ENCODE measurements at regions not wholly inside any gene's neighbourhood (a gene's known extent, or its start where the extent isn't known, plus 50 kb on each side); places are given as distances from the start of the nearest gene placed in this dataset.
A peak's percentile ranks its signal among the peaks of the same experiment; 100 is the strongest.

GRCh38 chr5:67301285-67301903 lies 104.8 kb upstream of the CD180 start (continued):
- TF ChIP-seq REST (IDR thresholded peaks at IDR 0.05; ENCODE audit: low read depth, low read length): peak; percentile 57; the same call in 1 of the 2 replicates
- TF ChIP-seq NFIC (IDR thresholded peaks at IDR 0.05; ENCODE audit: borderline replicate concordance): peak; percentile 49; the same call in 1 of the 2 replicates
- TF ChIP-seq TEAD4 (IDR thresholded peaks at IDR 0.05; ENCODE audit: borderline replicate concordance, insufficient read depth): no peak
- no peak for TF ChIP-seq USF2 (IDR thresholded peaks at IDR 0.05; ENCODE audit: borderline replicate concordance, low read depth, low read length)
- TF ChIP-seq EZH2phosphoT487 (IDR thresholded peaks at IDR 0.05; ENCODE audit: borderline replicate concordance, low read depth): no peak
- TF ChIP-seq SIN3A (IDR thresholded peaks at IDR 0.05; ENCODE audit: borderline replicate concordance, low read depth, low read length): no peak
- TF ChIP-seq MEF2A (IDR thresholded peaks at IDR 0.05; ENCODE audit: borderline replicate concordance, low read depth): no peak
- peak; percentile 51 for TF ChIP-seq JUND (IDR thresholded peaks at IDR 0.05)
- TF ChIP-seq MXI1 (IDR thresholded peaks at IDR 0.05; ENCODE audit: low read depth, low read length): no peak
- no peak for TF ChIP-seq NRF1 (IDR thresholded peaks at IDR 0.05; ENCODE audit: low read depth, low read length)
- TF ChIP-seq MAX (IDR thresholded peaks at IDR 0.05; ENCODE audit: low read depth): peak; percentile 91
- TF ChIP-seq PBX3 (IDR thresholded peaks at IDR 0.05): peak; percentile 36; the same call in 1 of the 2 replicates

GRCh38 chr5:67300326-67300725 lies 103.7 kb upstream of the CD180 start:
- H3K9me3 ChIP-seq: no peaks in the 10 kb centered on the region
- H2AFZ ChIP-seq (ENCODE audit: low read depth): no peak overlapping the region
- TF ChIP-seq FOXJ3 (CRISPR knock-in tag; IDR thresholded peaks at IDR 0.05) (no peak), RFX5 (IDR thresholded peaks at IDR 0.05; ENCODE audit: low read length) (no peak), FOXM1 (IDR thresholded peaks at IDR 0.05; ENCODE audit: low read depth) (no peak), FOSL2 (IDR thresholded peaks at IDR 0.05; ENCODE audit: borderline replicate concordance, low read depth) (no peak)
- peaks cover 0 to 42% of the 10 kb centered on the region in 2 experiments; a peak in 3 of 4 replicates for H3K4me1 ChIP-seq (ENCODE audit: control insufficient read depth in 1 of 2, insufficient read depth in 2 of 2, low read depth in 1 of 2, low read length in 1 of 2)
- H3K9ac ChIP-seq: no peak overlapping the region
- ChIA-PET CTCF (interaction anchor here (1.2 kb wide), 1 partner anchor 9 kb away, joined by 3 read pairs; no protein-coding TSS in a partner anchor), POLR2A (no interaction called here)
- no peak overlapping the region for H3K27ac ChIP-seq (ENCODE audit: low read depth in 2 of 2, low read length in 1 of 2)
- peaks cover 27% of the 10 kb centered on the region for H3F3A ChIP-seq (replicated peaks; ENCODE audit: insufficient read depth)
- H3K4me2 ChIP-seq: no peak overlapping the region
- no peaks in the 10 kb centered on the region for H4K20me1 ChIP-seq (ENCODE audit: insufficient read depth)
- no peak for DNase-seq
- no peaks in the 10 kb centered on the region for H3K36me3 ChIP-seq (replicated peaks in 1 of 2; ENCODE audit: control insufficient read depth in 1 of 2, insufficient read depth in 2 of 2, low read length in 1 of 2)
- no peaks in the 10 kb centered on the region for H3K27me3 ChIP-seq (ENCODE audit: insufficient read depth)
- 81% methylated on average over 2 of the region's 2 CpGs for WGBS (ENCODE audit: low lambda C conversion rate)
- no peaks in the 10 kb centered on the region for H3K9me2 ChIP-seq
- no peaks in the 10 kb centered on the region for H3K79me2 ChIP-seq (ENCODE audit: insufficient read depth)
- H3K4me3 ChIP-seq (ENCODE audit: low read depth in 2 of 2, low read length in 1 of 2): no peak overlapping the region
